WTC11 (cell line): ENCODE measurements at regions not wholly inside any gene's neighbourhood (a gene's known extent, or its start where the extent isn't known, plus 50 kb on each side); places are given as distances from the start of the nearest gene placed in this dataset.

Experiments
- AR ChIP-seq: fragments of 250-450 bp; sonication (Bioruptor Pico); IDR thresholded peaks from 2 replicates; pipeline ENCODE4 v1.9.0; 2021; ENCODE audit warnings: mild to moderate bottlenecking
- CTCF ChIP-seq: fragments of 200-600 bp; IDR thresholded peaks from 2 replicates; pipeline ENCODE4 v1.8.0; 2022; ENCODE audit warnings: antibody characterized with exemption
- FOXJ3 ChIP-seq: sonication (generic); formaldehyde crosslinking; IDR thresholded peaks from 2 replicates; pipeline ENCODE4 v1.9.0; 2021; ENCODE audit warnings: missing genetic modification reagents, mild to moderate bottlenecking, borderline replicate concordance
- JUN ChIP-seq: sonication (generic); formaldehyde crosslinking; IDR thresholded peaks from 2 replicates; pipeline ENCODE4 v1.8.0; 2023; ENCODE audit warnings: mild to moderate bottlenecking, missing genetic modification reagents
- MAX ChIP-seq: sonication (generic); formaldehyde crosslinking; IDR thresholded peaks from 2 replicates; pipeline ENCODE4 v1.8.0; 2022; ENCODE audit warnings: mild to moderate bottlenecking, missing genetic modification reagents
- PREB ChIP-seq: sonication (generic); formaldehyde crosslinking; IDR thresholded peaks from 2 replicates; pipeline ENCODE4 v1.8.1; 2022; ENCODE audit warnings: mild to moderate bottlenecking, missing genetic modification reagents, moderate library complexity, borderline replicate concordance
- RELA ChIP-seq: sonication (generic); formaldehyde crosslinking; IDR thresholded peaks from 2 replicates; pipeline ENCODE4 v1.8.1; 2022; ENCODE audit warnings: missing genetic modification reagents, mild to moderate bottlenecking, borderline replicate concordance
- SOX15 ChIP-seq: fragments of 250-450 bp; sonication (Bioruptor Pico); IDR thresholded peaks from 2 replicates; pipeline ENCODE4 v1.9.0; 2021; ENCODE audit warnings: mild to moderate bottlenecking
- STAT6 ChIP-seq: sonication (generic); formaldehyde crosslinking; conservative IDR thresholded peaks from 2 replicates; pipeline ENCODE4 v1.8.1; 2023; ENCODE audit warnings: mild to moderate bottlenecking, low read depth, missing genetic modification reagents, moderate library complexity
- ZNF138 ChIP-seq: sonication (generic); formaldehyde crosslinking; conservative IDR thresholded peaks from 2 replicates; pipeline ENCODE4 v1.8.1; 2022; ENCODE audit warnings: mild to moderate bottlenecking, moderate library complexity, missing genetic modification reagents

GRCh38 chr2:52537588-52537987 is 1230.0 kb upstream of the CHAC2 start:
- TF ChIP-seq CTCF (no peak), FOXJ3 (no peak), ZNF138 (CRISPR knock-in tag) (no peak), JUN (CRISPR knock-in tag) (no peak), RELA (CRISPR knock-in tag) (no peak), MAX (CRISPR knock-in tag) (no peak), STAT6 (no peak), AR (CRISPR knock-in tag) (no peak), PREB (CRISPR knock-in tag) (no peak), SOX15 (CRISPR knock-in tag) (no peak)
